Smooth muscle cell (in vitro differentiated cells): ENCODE measurements at regions not wholly inside any gene's neighbourhood (a gene's known extent, or its start where the extent isn't known, plus 50 kb on each side); places are given as distances from the start of the nearest gene placed in this dataset.
"Not testable (repeated sequence)": the region's sequence is repeated elsewhere in the genome, so short reads cannot be mapped to it uniquely, and the experiment has no call there.

Source experiments
- DNase-seq: peaks from one replicate; lab custom pipeline; 2025; ENCODE audit not compliant: unreplicated experiment; lab: John Stamatoyannopoulos, UW
- H2AFZ ChIP-seq: fragments of 200-600 bp; sonication (generic); 2 replicates; pipeline ENCODE4 v1.6.0; 2016; ENCODE audit warnings: antibody characterized with exemption, low read depth, mild to moderate bottlenecking
- H3F3A ChIP-seq: fragments of 200-600 bp; sonication (generic); 2 replicates; pipeline ENCODE4 v1.6.0; 2017; ENCODE audit warnings: antibody characterized with exemption, low read depth
- H3K27ac ChIP-seq: fragments of 200-600 bp; sonication (generic); 2 replicates; pipeline ENCODE4 v1.5.1; 2016; ENCODE audit warnings: low read depth, mild to moderate bottlenecking
- H3K27me3 ChIP-seq: fragments of 200-600 bp; sonication (generic); 2 replicates; pipeline ENCODE4 v1.6.1; 2016; ENCODE audit warnings: low read depth, mild to moderate bottlenecking
- H3K36me3 ChIP-seq: fragments of 200-600 bp; sonication (generic); 2 replicates; pipeline ENCODE4 v1.5.1; 2016; ENCODE audit warnings: low read depth
- H3K4me1 ChIP-seq: fragments of 200-600 bp; sonication (generic); 2 replicates; pipeline ENCODE4 v1.5.1; 2016; ENCODE audit warnings: low read depth
- H3K4me2 ChIP-seq: fragments of 200-600 bp; sonication (generic); 2 replicates; pipeline ENCODE4 v1.6.0; 2016; ENCODE audit warnings: mild to moderate bottlenecking
- H3K4me3 ChIP-seq: fragments of 200-600 bp; sonication (generic); 2 replicates; pipeline ENCODE4 v1.5.1; 2016; ENCODE audit warnings: mild to moderate bottlenecking
- H3K79me2 ChIP-seq: fragments of 200-600 bp; sonication (generic); 2 replicates; pipeline ENCODE4 v1.6.0; 2016; ENCODE audit warnings: low read depth, mild to moderate bottlenecking
- H3K9ac ChIP-seq: fragments of 200-600 bp; sonication (generic); 2 replicates; pipeline ENCODE4 v1.6.0; 2016; ENCODE audit warnings: low read depth
- H3K9me3 ChIP-seq: fragments of 200-600 bp; sonication (generic); replicated peaks from 2 replicates; pipeline ENCODE4 v1.5.1; 2016; ENCODE audit warnings: low read depth
- H4K20me1 ChIP-seq: fragments of 200-600 bp; sonication (generic); 2 replicates; pipeline ENCODE4 v1.6.0; 2016; ENCODE audit warnings: low read depth
- CTCF ChIP-seq: fragments of 200-600 bp; sonication (generic); IDR thresholded peaks from 2 replicates; pipeline ENCODE4 v1.5.1; 2017; ENCODE audit warnings: borderline replicate concordance, mild to moderate bottlenecking, antibody characterized with exemption; ENCODE audit not compliant: insufficient read depth, poor library complexity, severe bottlenecking
- WGBS: methylation state at CpG from one replicate; pipeline ENCODE4 v1.1.7; 2016; ENCODE audit warnings: low lambda C conversion rate; 5-methylcytosine and 5-hydroxymethylcytosine counted together

GRCh38 chr7:65304175-65304574 is 69.5 kb upstream of the ZNF92 start:
- WGBS, result 93% methylated on average over 1 of the region's 1 CpG

GRCh38 chr7:65302883-65303282 is 70.8 kb upstream of the ZNF92 start:
- H2AFZ ChIP-seq, result no peak overlapping the region
- no peak for TF ChIP-seq CTCF
- H3K4me3 ChIP-seq, result no peak overlapping the region
- no peak overlapping the region for H3K4me2 ChIP-seq
- H3K9me3 ChIP-seq, result no peaks in the 10 kb centered on the region
- H3K27me3 ChIP-seq, result no peaks in the 10 kb centered on the region
- H3K4me1 ChIP-seq, result peaks cover 6% of the 10 kb centered on the region
- H4K20me1 ChIP-seq, result no peaks in the 10 kb centered on the region
- WGBS, result 100% methylated on average over 1 of the region's 1 CpG
- H3F3A ChIP-seq, result no peaks in the 10 kb centered on the region
- H3K79me2 ChIP-seq, result no peaks in the 10 kb centered on the region
- H3K9ac ChIP-seq, result no peak overlapping the region
- no peak overlapping the region for H3K27ac ChIP-seq
- DNase-seq, result no peak
- H3K36me3 ChIP-seq, result no peaks in the 10 kb centered on the region

More at GRCh38 chr7:65304175-65304574, 69.5 kb upstream of the ZNF92 start:
- H3K79me2 ChIP-seq, result no peaks in the 10 kb centered on the region
- H3K9me3 ChIP-seq, result no peaks in the 10 kb centered on the region
- no peaks in the 10 kb centered on the region for H3K36me3 ChIP-seq
- H3K27me3 ChIP-seq, result no peaks in the 10 kb centered on the region
- no peak for DNase-seq
- H4K20me1 ChIP-seq, result no peaks in the 10 kb centered on the region
- no peak overlapping the region for H3K27ac ChIP-seq
- no peak overlapping the region for H2AFZ ChIP-seq
- no peak overlapping the region for H3K4me3 ChIP-seq
- TF ChIP-seq CTCF, result no peak
- H3K4me2 ChIP-seq, result no peak overlapping the region
- H3K9ac ChIP-seq, result no peak overlapping the region
- H3F3A ChIP-seq, result no peaks in the 10 kb centered on the region
- peaks cover 6% of the 10 kb centered on the region for H3K4me1 ChIP-seq

GRCh38 chr7:65301007-65301406 is 72.6 kb upstream of the ZNF92 start:
- Histone ChIP-seq H4K20me1 (no peaks in the 10 kb centered on the region), H2AFZ (no peak overlapping the region), H3K36me3 (no peaks in the 10 kb centered on the region), H3K4me1 (peaks cover 6% of the 10 kb centered on the region), H3K4me2 (no peak overlapping the region), H3K9ac (no peak overlapping the region), H3K4me3 (no peak overlapping the region), H3K27ac (no peak overlapping the region), H3K27me3 (no peaks in the 10 kb centered on the region), H3K79me2 (no peaks in the 10 kb centered on the region), H3F3A (no peaks in the 10 kb centered on the region), H3K9me3 (no peaks in the 10 kb centered on the region)
- no peak for TF ChIP-seq CTCF
- 50% methylated on average over 2 of the region's 2 CpGs for WGBS
- no peak for DNase-seq

- Histone ChIP-seq H3K9ac (no peak overlapping the region), H3F3A (no peaks in the 10 kb centered on the region), H4K20me1 (no peaks in the 10 kb centered on the region), H2AFZ (no peak overlapping the region), H3K27me3 (no peaks in the 10 kb centered on the region), H3K4me3 (no peak overlapping the region), H3K9me3 (no peaks in the 10 kb centered on the region), H3K36me3 (no peaks in the 10 kb centered on the region), H3K79me2 (no peaks in the 10 kb centered on the region), H3K4me2 (no peak overlapping the region), H3K4me1 (no peaks in the 10 kb centered on the region), H3K27ac (no peak overlapping the region)
- no peak for TF ChIP-seq CTCF
- DNase-seq, result no peak
- WGBS, result 85% methylated on average over 2 of the region's 2 CpGs
These were observed 78.2 kb upstream of the ZNF92 start for GRCh38 chr7:65295409-65295808.

GRCh38 chr7:65290340-65290739 is 83.3 kb upstream of the ZNF92 start:
- not testable (repeated sequence) for H3K79me2 ChIP-seq, H3K4me1 ChIP-seq, H3K9me3 ChIP-seq, H2AFZ ChIP-seq, H3K4me3 ChIP-seq, H3K36me3 ChIP-seq, H3K4me2 ChIP-seq, DNase-seq, H4K20me1 ChIP-seq, H3K9ac ChIP-seq, H3K27ac ChIP-seq, H3F3A ChIP-seq, H3K27me3 ChIP-seq
- WGBS, result 97% methylated on average over 9 of the region's 9 CpGs
